ENCODE measurements at regions not wholly inside any gene's neighbourhood (a gene's known extent, or its start where the extent isn't known, plus 50 kb on each side); places are given as distances from the start of the nearest gene placed in this dataset.
"Not testable (repeated sequence)": the region's sequence is repeated elsewhere in the genome, so short reads cannot be mapped to it uniquely, and the experiment has no call there.

- DNase-seq, result peak; percentile 49
- Mint-ChIP-seq H3K4me3 (no peak overlapping the region), H3K27me3 (peaks cover 0 to 5% of the 10 kb centered on the region in 2 donors), H3K27ac (peak overlapping the region; percentile 69), H3K4me1 (peaks cover 9 to 32% of the 10 kb centered on the region in 2 donors), H3K9me3 (no peaks in the 10 kb centered on the region), H3K36me3 (no peaks in the 10 kb centered on the region)
- peak; percentile 93 for ATAC-seq (replicated peaks)
Measured at GRCh38 chr6:135555550-135555949, 58.0 kb upstream of the AHI1 start.

GRCh38 chr6:135557582-135557981, 60.0 kb upstream of the AHI1 start:
- H3K4me3 Mint-ChIP-seq, result peak overlapping the region in 1 of 2 donors; percentile 5
- H3K4me1 Mint-ChIP-seq, result peaks cover 11 to 40% of the 10 kb centered on the region in 2 donors
- H3K27ac Mint-ChIP-seq, result peak overlapping the region; percentile 68
- no peak for DNase-seq
- no peaks in the 10 kb centered on the region for H3K9me3 Mint-ChIP-seq
- ATAC-seq (replicated peaks), result peak; percentile 75 to 79
- H3K27me3 Mint-ChIP-seq, result peaks cover 0 to 5% of the 10 kb centered on the region in 2 donors
- no peaks in the 10 kb centered on the region for H3K36me3 Mint-ChIP-seq

GRCh38 chr6:135565605-135566004, 68.1 kb upstream of the AHI1 start:
- H3K9me3 Mint-ChIP-seq; H3K36me3 Mint-ChIP-seq; ATAC-seq (replicated peaks); H3K4me3 Mint-ChIP-seq; DNase-seq: not testable (repeated sequence)
- H3K27ac Mint-ChIP-seq, result peak overlapping the region; percentile 52
- peaks cover 0 to 11% of the 10 kb centered on the region in 2 donors for H3K27me3 Mint-ChIP-seq
- peaks cover 11 to 36% of the 10 kb centered on the region in 2 donors for H3K4me1 Mint-ChIP-seq

GRCh38 chr6:135566311-135567068, 69.0 kb upstream of the AHI1 start:
- Mint-ChIP-seq H3K4me1 (peaks cover 8 to 29% of the 10 kb centered on the region in 2 donors), H3K36me3 (peaks cover 0 to 4% of the 10 kb centered on the region in 2 donors), H3K27me3 (peaks cover 0 to 11% of the 10 kb centered on the region in 2 donors), H3K4me3 (no peak overlapping the region), H3K9me3 (no peaks in the 10 kb centered on the region), H3K27ac (no peak overlapping the region)
- ATAC-seq (replicated peaks) (no peak), DNase-seq (no peak)

GRCh38 chr6:135567375-135568083, 70.0 kb upstream of the AHI1 start:
- no peak overlapping the region for H3K4me3 Mint-ChIP-seq
- H3K27ac Mint-ChIP-seq, result peak overlapping the region; percentile 62
- no peaks in the 10 kb centered on the region for H3K9me3 Mint-ChIP-seq
- peak; percentile 8 to 32 for ATAC-seq (replicated peaks)
- peaks cover 8 to 28% of the 10 kb centered on the region in 2 donors for H3K4me1 Mint-ChIP-seq
- no peak for DNase-seq
- peaks cover 0 to 11% of the 10 kb centered on the region in 2 donors for H3K27me3 Mint-ChIP-seq
- H3K36me3 Mint-ChIP-seq, result peaks cover 0 to 4% of the 10 kb centered on the region in 2 donors

GRCh38 chr6:135568379-135568778, 70.8 kb upstream of the AHI1 start:
- Mint-ChIP-seq H3K36me3 (peaks cover 0 to 2% of the 10 kb centered on the region in 2 donors), H3K9me3 (no peaks in the 10 kb centered on the region), H3K4me1 (peaks cover 8 to 28% of the 10 kb centered on the region in 2 donors), H3K27me3 (peaks cover 0 to 11% of the 10 kb centered on the region in 2 donors), H3K27ac (no peak overlapping the region), H3K4me3 (no peak overlapping the region)
- DNase-seq (peak; percentile 31), ATAC-seq (replicated peaks) (peak; percentile 90 to 92)

- H3K27ac Mint-ChIP-seq, result no peak overlapping the region
- peaks cover 0 to 4% of the 10 kb centered on the region in 2 donors for H3K27me3 Mint-ChIP-seq
- no peaks in the 10 kb centered on the region for H3K9me3 Mint-ChIP-seq
- peaks cover 10 to 33% of the 10 kb centered on the region in 2 donors for H3K4me1 Mint-ChIP-seq
- ATAC-seq (replicated peaks) (no peak), DNase-seq (no peak)
- no peaks in the 10 kb centered on the region for H3K36me3 Mint-ChIP-seq
- no peak overlapping the region for H3K4me3 Mint-ChIP-seq
Measured at GRCh38 chr6:135572051-135572450, 74.5 kb upstream of the AHI1 start.

- Mint-ChIP-seq H3K4me1 (peaks cover 7 to 22% of the 10 kb centered on the region in 2 donors), H3K9me3 (no peaks in the 10 kb centered on the region), H3K27me3 (no peaks in the 10 kb centered on the region), H3K4me3 (no peak overlapping the region), H3K27ac (no peak overlapping the region), H3K36me3 (no peaks in the 10 kb centered on the region)
- no peak for ATAC-seq (replicated peaks)
- DNase-seq, result no peak
Measured at GRCh38 chr6:135575629-135576028, 78.1 kb upstream of the AHI1 start.

GRCh38 chr6:135576055-135576454, 78.5 kb upstream of the AHI1 start:
- ATAC-seq (replicated peaks) (no peak), DNase-seq (no peak)
- no peak overlapping the region for H3K4me3 Mint-ChIP-seq
- no peaks in the 10 kb centered on the region for H3K9me3 Mint-ChIP-seq
- H3K27ac Mint-ChIP-seq, result peak overlapping the region; percentile 68
- no peaks in the 10 kb centered on the region for H3K27me3 Mint-ChIP-seq
- peaks cover 7 to 22% of the 10 kb centered on the region in 2 donors for H3K4me1 Mint-ChIP-seq
- no peaks in the 10 kb centered on the region for H3K36me3 Mint-ChIP-seq

- Mint-ChIP-seq H3K4me3 (peak overlapping the region; percentile 15 to 30), H3K27me3 (no peaks in the 10 kb centered on the region), H3K36me3 (no peaks in the 10 kb centered on the region), H3K4me1 (peaks cover 7 to 22% of the 10 kb centered on the region in 2 donors), H3K9me3 (no peaks in the 10 kb centered on the region), H3K27ac (peak overlapping the region; percentile 88)
- DNase-seq, result peak; percentile 53
- peak; percentile 98 to 99 for ATAC-seq (replicated peaks)
Measured at GRCh38 chr6:135577059-135577538, 79.6 kb upstream of the AHI1 start.

- Mint-ChIP-seq H3K27ac (no peak overlapping the region), H3K4me1 (peaks cover 7 to 22% of the 10 kb centered on the region in 2 donors)
Measured at GRCh38 chr6:135578976-135579375, 81.4 kb upstream of the AHI1 start.

GRCh38 chr6:135581211-135581610, 83.7 kb upstream of the AHI1 start:
- Mint-ChIP-seq H3K27ac (peak overlapping the region; percentile 0), H3K9me3 (peaks cover 3 to 4% of the 10 kb centered on the region in 2 donors), H3K4me3 (no peak overlapping the region), H3K36me3 (peaks cover 0 to 4% of the 10 kb centered on the region in 2 donors), H3K4me1 (peaks cover 9 to 22% of the 10 kb centered on the region in 2 donors), H3K27me3 (no peaks in the 10 kb centered on the region)
- ATAC-seq (replicated peaks) (no peak), DNase-seq (no peak)

More at GRCh38 chr6:135578976-135579375, 81.4 kb upstream of the AHI1 start:
- ATAC-seq (replicated peaks), result no peak
- Mint-ChIP-seq H3K4me3 (no peak overlapping the region), H3K9me3 (peaks cover 3% of the 10 kb centered on the region in 2 donors), H3K36me3 (peaks cover 0 to 3% of the 10 kb centered on the region in 2 donors), H3K27me3 (no peaks in the 10 kb centered on the region)
- DNase-seq, result no peak

GRCh38 chr6:135583256-135583761, 85.8 kb upstream of the AHI1 start:
- H3K9me3 Mint-ChIP-seq, result peaks cover 6 to 8% of the 10 kb centered on the region in 2 donors
- ATAC-seq (replicated peaks) (no peak), DNase-seq (no peak)
- H3K36me3 Mint-ChIP-seq, result peaks cover 2 to 5% of the 10 kb centered on the region in 2 donors
- no peak overlapping the region for H3K27ac Mint-ChIP-seq
- no peak overlapping the region for H3K4me3 Mint-ChIP-seq
- no peaks in the 10 kb centered on the region for H3K27me3 Mint-ChIP-seq
- peaks cover 10 to 15% of the 10 kb centered on the region in 2 donors for H3K4me1 Mint-ChIP-seq

GRCh38 chr6:135586388-135586787, 88.8 kb upstream of the AHI1 start:
- H3K4me1 Mint-ChIP-seq, result peaks cover 10 to 20% of the 10 kb centered on the region in 2 donors
- peak overlapping the region; percentile 76 for H3K27ac Mint-ChIP-seq
- no peak overlapping the region for H3K4me3 Mint-ChIP-seq
- H3K27me3 Mint-ChIP-seq, result no peaks in the 10 kb centered on the region
- ATAC-seq (replicated peaks) (peak; percentile 5 to 22), DNase-seq (no peak)
- H3K9me3 Mint-ChIP-seq, result peaks cover 13 to 25% of the 10 kb centered on the region in 2 donors
- H3K36me3 Mint-ChIP-seq, result peaks cover 3 to 21% of the 10 kb centered on the region in 2 donors
